CD14-positive monocyte (primary cell): ENCODE measurements at regions not wholly inside any gene's neighbourhood (a gene's known extent, or its start where the extent isn't known, plus 50 kb on each side); places are given as distances from the start of the nearest gene placed in this dataset.
A peak's percentile ranks its signal among the peaks of the same experiment; 100 is the strongest.

Experiments
- DNase-seq, 3 donors: peaks; one replicate each; pipeline ENCODE4 v3.0.0-alpha.2; 2011 to 2022
- H2AFZ ChIP-seq: 2 replicates; pipeline ENCODE4 v1.6.0; 2012; ENCODE audit warnings: mild to moderate bottlenecking, low read depth, low read length, inconsistent platforms; ENCODE audit not compliant: insufficient read depth, poor library complexity, severe bottlenecking
- H3K27ac ChIP-seq, 2 donors: 1 replicate in 1 of 2; 2 replicates in 1 of 2; pipeline ENCODE4 v1.5.1; 2012 to 2013; ENCODE audit warnings: low read length in 2 of 2, control low read depth in 1 of 2, inconsistent platforms in 1 of 2, low read depth in 1 of 2, mild to moderate bottlenecking in 1 of 2
- H3K27me3 ChIP-seq, 2 donors: one replicate each; pipeline versions ENCODE4 v1.6.0 to v1.6.1; 2011 to 2013; ENCODE audit warnings: low read length in 2 of 2; ENCODE audit not compliant: control insufficient read depth in 2 of 2, insufficient read depth in 2 of 2
- H3K36me3 ChIP-seq, 2 donors: replicated peaks in 1 of 2; 1 replicate in 1 of 2; 2 replicates in 1 of 2; pipeline versions ENCODE4 v1.5.1 to v1.6.1; 2012 to 2013; ENCODE audit warnings: low read length in 2 of 2, control low read depth in 1 of 2, inconsistent platforms in 1 of 2, mild to moderate bottlenecking in 1 of 2; ENCODE audit not compliant: insufficient read depth in 2 of 2, control insufficient read depth in 1 of 2
- H3K4me1 ChIP-seq, 2 donors: 1 replicate in 1 of 2; 2 replicates in 1 of 2; pipeline versions ENCODE4 v1.5.1 to v1.6.1; 2012 to 2013; ENCODE audit warnings: low read length in 2 of 2, control low read depth in 1 of 2, inconsistent platforms in 1 of 2, mild to moderate bottlenecking in 1 of 2, moderate library complexity in 1 of 2; ENCODE audit not compliant: insufficient read depth in 2 of 2, control insufficient read depth in 1 of 2
- H3K4me2 ChIP-seq: replicated peaks from 2 replicates; pipeline ENCODE3; 2012; ENCODE audit warnings: low read length, moderate library complexity, mild to moderate bottlenecking; ENCODE audit not compliant: poor library complexity, severe bottlenecking; ENCODE audit errors: extremely low read depth
- H3K4me3 ChIP-seq, 3 experiments: fragments of 200-600 bp in 1 of 3; sonication (generic) in 1 of 3; replicated peaks in 1 of 3; 1 replicate in 2 of 3; 2 replicates in 1 of 3; pipeline ENCODE4 v1.5.1; 2011 to 2013; ENCODE audit warnings: low read length in 3 of 3, mild to moderate bottlenecking in 3 of 3, control low read depth in 2 of 3, low read depth in 2 of 3, inconsistent platforms in 1 of 3, moderate library complexity in 1 of 3
- H3K79me2 ChIP-seq: 2 replicates; pipeline ENCODE4 v1.6.0; 2012; ENCODE audit warnings: mild to moderate bottlenecking, control low read depth, inconsistent platforms, low read length, moderate library complexity; ENCODE audit not compliant: insufficient read depth
- H3K9ac ChIP-seq: 2 replicates; pipeline ENCODE4 v1.6.0; 2017; ENCODE audit warnings: low read length, mild to moderate bottlenecking; ENCODE audit not compliant: insufficient read depth, poor library complexity, severe bottlenecking
- H3K9me3 ChIP-seq, 2 donors: replicated peaks in 1 of 2; 1 replicate in 1 of 2; 2 replicates in 1 of 2; pipeline versions ENCODE4 v1.5.1 to v1.6.1; 2012 to 2013; ENCODE audit warnings: low read length in 2 of 2, control low read depth in 1 of 2; ENCODE audit not compliant: control insufficient read depth in 1 of 2, insufficient read depth in 1 of 2
- H4K20me1 ChIP-seq: 2 replicates; pipeline ENCODE4 v1.6.0; 2012; ENCODE audit warnings: mild to moderate bottlenecking, low read length, control low read depth, moderate library complexity; ENCODE audit not compliant: insufficient read depth
- H3K27ac Mint-ChIP-seq, 7 donors: one replicate each; pipeline ENCODE4 v1.8.0; 2020; ENCODE audit warnings: mild to moderate bottlenecking in 7 of 7, mixed read lengths in 7 of 7, moderate library complexity in 6 of 7, inconsistent platforms in 2 of 7
- H3K27me3 Mint-ChIP-seq, 3 donors: one replicate each; pipeline ENCODE4 v1.8.0; 2021 to 2022; ENCODE audit warnings: low read depth in 3 of 3, mild to moderate bottlenecking in 3 of 3, mixed read lengths in 3 of 3, moderate library complexity in 3 of 3, inconsistent platforms in 1 of 3
- H3K36me3 Mint-ChIP-seq, 2 donors: one replicate each; pipeline ENCODE4 v1.8.0; 2020; ENCODE audit warnings: mixed read lengths in 2 of 2, inconsistent platforms in 1 of 2, mild to moderate bottlenecking in 1 of 2
- H3K4me1 Mint-ChIP-seq: one replicate; pipeline ENCODE4 v1.8.0; 2020; ENCODE audit warnings: mild to moderate bottlenecking, mixed read lengths
- H3K4me3 Mint-ChIP-seq, 2 donors: one replicate each; pipeline ENCODE4 v1.8.0; 2020; ENCODE audit warnings: mild to moderate bottlenecking in 2 of 2, mixed read lengths in 2 of 2, moderate library complexity in 1 of 2
- H3K9me3 Mint-ChIP-seq, 7 donors: one replicate each; pipeline ENCODE4 v1.8.0; 2020 to 2022; ENCODE audit warnings: mixed read lengths in 7 of 7, mild to moderate bottlenecking in 6 of 7, moderate library complexity in 6 of 7, inconsistent platforms in 2 of 7
- CTCF ChIP-seq: fragments of 200-600 bp; IDR thresholded peaks from one replicate; pipeline ENCODE4 v1.8.0; 2022; ENCODE audit warnings: antibody characterized with exemption, mild to moderate bottlenecking
- WGBS: methylation state at CpG from one replicate; pipeline ENCODE4 v1.1.5; 2013; ENCODE audit warnings: missing lambda C conversion rate; ENCODE audit not compliant: insufficient coverage; 5-methylcytosine and 5-hydroxymethylcytosine counted together
- intact Hi-C, 2 donors: fragments of 100-400 bp; cut with micrococcal nuclease; formaldehyde crosslinking; loops; one replicate each; pipeline versions ENCODE4 v1.15.0 to v1.15.1; 2023

GRCh38 chr12:56866493-56866892, 67.7 kb downstream of the SDR9C7 start:
- Histone ChIP-seq H4K20me1 (no peaks in the 10 kb centered on the region), H3K9me3 (peaks cover 36 to 63% of the 10 kb centered on the region in 2 donors), H3K4me1 (no peaks in the 10 kb centered on the region), H3K4me2 (no peak overlapping the region), H3K27me3 (no peaks in the 10 kb centered on the region), H3K36me3 (no peaks in the 10 kb centered on the region), H3K9ac (no peak overlapping the region), H3K27ac (no peak overlapping the region), H3K79me2 (no peaks in the 10 kb centered on the region), H3K4me3 (no peak overlapping the region), H2AFZ (no peak overlapping the region)
- no peak overlapping the region for H3K4me3 Mint-ChIP-seq
- H3K36me3 Mint-ChIP-seq: no peaks in the 10 kb centered on the region
- H3K27ac Mint-ChIP-seq: no peak overlapping the region
- no CpG with 5 or more reads among the region's 1 CpG for WGBS
- peaks cover 0 to 8% (median 4%) of the 10 kb centered on the region in 3 donors for H3K27me3 Mint-ChIP-seq
- H3K9me3 Mint-ChIP-seq: peaks cover 36 to 73% (median 59%) of the 10 kb centered on the region in 7 donors
- DNase-seq: no peak
- TF ChIP-seq CTCF: no peak
- no peaks in the 10 kb centered on the region for H3K4me1 Mint-ChIP-seq
- intact Hi-C loops: no loop called here

GRCh38 chr12:56864318-56864717, 69.9 kb downstream of the SDR9C7 start:
- Histone ChIP-seq H3K4me1 (no peaks in the 10 kb centered on the region), H3K9ac (no peak overlapping the region), H3K9me3 (peaks cover 36 to 72% of the 10 kb centered on the region in 2 donors), H3K27me3 (no peaks in the 10 kb centered on the region), H4K20me1 (no peaks in the 10 kb centered on the region), H3K36me3 (no peaks in the 10 kb centered on the region), H3K4me3 (peak overlapping the region in 1 of 3 experiments; percentile 7), H3K79me2 (no peaks in the 10 kb centered on the region), H2AFZ (no peak overlapping the region), H3K4me2 (no peak overlapping the region), H3K27ac (no peak overlapping the region)
- no peak for DNase-seq
- no peaks in the 10 kb centered on the region for H3K4me1 Mint-ChIP-seq
- peaks cover 38 to 69% (median 64%) of the 10 kb centered on the region in 7 donors for H3K9me3 Mint-ChIP-seq
- H3K27ac Mint-ChIP-seq: no peak overlapping the region
- TF ChIP-seq CTCF: no peak
- peaks cover 0 to 13% (median under 1%) of the 10 kb centered on the region in 3 donors for H3K27me3 Mint-ChIP-seq
- intact Hi-C loops: no loop called here
- H3K36me3 Mint-ChIP-seq: no peaks in the 10 kb centered on the region
- 100% methylated on average over 1 of the region's 2 CpGs for WGBS
- no peak overlapping the region for H3K4me3 Mint-ChIP-seq
